HEK293 (cell line): ENCODE measurements at regions not wholly inside any gene's neighbourhood (a gene's known extent, or its start where the extent isn't known, plus 50 kb on each side); places are given as distances from the start of the nearest gene placed in this dataset.

ENCODE experiments used
- CTCF ChIP-seq: fragments of 450-650 bp; formaldehyde crosslinking; IDR thresholded peaks from 2 replicates; pipeline ENCODE4 v1.5.1; 2016; ENCODE audit warnings: missing biosample characterization, missing genetic modification characterization
- ELK4 ChIP-seq: IDR thresholded peaks from 2 replicates; pipeline ENCODE4 v1.6.1; 2011; ENCODE audit warnings: mild to moderate bottlenecking, low read depth, low read length, borderline replicate concordance
- PATZ1 ChIP-seq: fragments of 450-650 bp; formaldehyde crosslinking; IDR thresholded peaks from 2 replicates; pipeline ENCODE4 v1.5.1; 2016; ENCODE audit warnings: missing biosample characterization, missing genetic modification characterization
- ZBTB49 ChIP-seq: fragments of 450-650 bp; formaldehyde crosslinking; IDR thresholded peaks from 2 replicates; pipeline ENCODE4 v1.5.1; 2016; ENCODE audit warnings: missing biosample characterization, missing genetic modification characterization, low read depth
- ZBTB7A ChIP-seq: fragments of 450-650 bp; formaldehyde crosslinking; IDR thresholded peaks from 2 replicates; pipeline ENCODE4 v1.5.1; 2016; ENCODE audit warnings: low read depth, missing biosample characterization, missing genetic modification characterization
- ZFHX2 ChIP-seq: fragments of 450-650 bp; formaldehyde crosslinking; conservative IDR thresholded peaks from 2 replicates; pipeline ENCODE4 v1.5.1; 2016; ENCODE audit warnings: missing biosample characterization, missing genetic modification characterization
- ZNF133 ChIP-seq: fragments of 450-650 bp; formaldehyde crosslinking; IDR thresholded peaks from 2 replicates; pipeline ENCODE4 v1.5.1; 2016; ENCODE audit warnings: missing biosample characterization, missing genetic modification characterization
- ZNF138 ChIP-seq: fragments of 450-650 bp; formaldehyde crosslinking; IDR thresholded peaks from 2 replicates; pipeline ENCODE4 v1.5.1; 2016; ENCODE audit warnings: missing biosample characterization, missing genetic modification characterization, borderline replicate concordance
- ZNF555 ChIP-seq: fragments of 450-650 bp; formaldehyde crosslinking; conservative IDR thresholded peaks from 2 replicates; pipeline ENCODE4 v1.5.1; 2017; ENCODE audit warnings: missing biosample characterization, mild to moderate bottlenecking, missing genetic modification characterization, inconsistent platforms
- ZNF670 ChIP-seq: fragments of 450-650 bp; formaldehyde crosslinking; IDR thresholded peaks from 2 replicates; pipeline ENCODE4 v1.5.1; 2016; ENCODE audit warnings: missing biosample characterization, missing genetic modification characterization, low read depth
- ZSCAN23 ChIP-seq: fragments of 450-650 bp; formaldehyde crosslinking; IDR thresholded peaks from 2 replicates; pipeline ENCODE4 v1.5.1; 2016; ENCODE audit warnings: missing biosample characterization, missing genetic modification characterization

DNA sequence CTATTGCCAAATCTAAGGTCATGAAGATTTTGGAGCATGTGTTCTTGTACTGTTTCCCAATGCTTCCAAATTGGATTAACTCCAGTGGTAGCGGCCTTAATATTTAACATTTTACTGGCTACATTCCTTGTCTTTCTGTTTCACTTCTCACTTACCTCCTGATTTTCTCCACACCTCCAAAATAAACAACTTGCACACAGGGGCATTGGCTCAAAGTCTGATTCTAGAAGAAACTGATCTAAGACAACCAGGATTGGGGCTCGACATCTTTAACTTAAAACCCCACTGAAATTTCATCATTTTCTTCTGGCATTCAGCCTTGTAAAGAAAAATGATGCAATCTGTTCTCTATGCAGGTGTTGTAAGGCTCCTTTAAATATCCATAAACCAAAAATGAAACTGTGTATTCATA is 557.9 kb upstream of the ID4 start:
- TF ChIP-seq ELK4, result no peak
- TF ChIP-seq ZFHX2 (tag by site-specific recombination), result no peak
- TF ChIP-seq ZNF138 (tag by site-specific recombination), result no peak
- TF ChIP-seq ZBTB7A (tag by site-specific recombination), result no peak
- TF ChIP-seq CTCF (tag by site-specific recombination), result no peak
- TF ChIP-seq ZNF670 (tag by site-specific recombination), result no peak
- TF ChIP-seq PATZ1 (tag by site-specific recombination), result no peak
- no peak for TF ChIP-seq ZNF555 (tag by site-specific recombination)
- TF ChIP-seq ZBTB49 (tag by site-specific recombination), result no peak
- no peak for TF ChIP-seq ZSCAN23
- TF ChIP-seq ZNF133 (tag by site-specific recombination), result no peak
